Activated CD8-positive, alpha-beta T cell treated with anti-CD3 and anti-CD28 coated beads for 36 hours (primary cell): ENCODE measurements at regions not wholly inside any gene's neighbourhood (a gene's known extent, or its start where the extent isn't known, plus 50 kb on each side); places are given as distances from the start of the nearest gene placed in this dataset.

Experiments
- ATAC-seq: fragments of 200-7000 bp; cut with Tn5 transposase; one replicate; pipeline ENCODE4 v1.10.0; 2021; ENCODE audit warnings: mild to moderate bottlenecking, moderate library complexity
- CTCF ChIA-PET: fragments of 350-600 bp; sonication (Branson Sonifier 250); formaldehyde crosslinking; loops from one replicate; lab custom pipeline; 2021; ENCODE audit warnings: antibody characterized with exemption; lab: Charles Lee
- POLR2A ChIA-PET: fragments of 350-600 bp; sonication (Branson Sonifier 250); formaldehyde crosslinking; loops from one replicate; lab custom pipeline; 2021; ENCODE audit warnings: antibody characterized with exemption; lab: Charles Lee
- DNase-seq: peaks from one replicate; pipeline ENCODE4 v3.0.0-alpha.2; 2020
- H3K27ac Mint-ChIP-seq: one replicate; pipeline ENCODE4 v1.8.0; 2021; ENCODE audit warnings: mild to moderate bottlenecking, mixed read lengths
- H3K27me3 Mint-ChIP-seq: one replicate; pipeline ENCODE4 v1.8.0; 2021; ENCODE audit warnings: mixed read lengths
- H3K36me3 Mint-ChIP-seq: one replicate; pipeline ENCODE4 v1.8.0; 2021; ENCODE audit warnings: low read depth, mixed read lengths
- H3K4me1 Mint-ChIP-seq: one replicate; pipeline ENCODE4 v1.8.0; 2021; ENCODE audit warnings: low read depth, mixed read lengths
- H3K4me3 Mint-ChIP-seq: one replicate; pipeline ENCODE4 v1.8.0; 2021; ENCODE audit warnings: mild to moderate bottlenecking, moderate library complexity, mixed read lengths
- H3K9me3 Mint-ChIP-seq: one replicate; pipeline ENCODE4 v1.8.0; 2021; ENCODE audit warnings: mixed read lengths
- CTCF ChIP-seq: fragments of 200-600 bp; IDR thresholded peaks from one replicate; pipeline ENCODE4 v1.8.0; 2022; ENCODE audit warnings: antibody characterized with exemption, mild to moderate bottlenecking
- intact Hi-C: fragments of 100-400 bp; cut with micrococcal nuclease; formaldehyde crosslinking; loops from one replicate; pipeline ENCODE4 v1.10.0; 2022

- TF ChIP-seq CTCF = no peak
- ChIA-PET CTCF (no interaction called here), POLR2A (no interaction called here)
- peaks cover 25% of the 10 kb centered on the region for H3K27me3 Mint-ChIP-seq
- no peak for DNase-seq
- H3K9me3 Mint-ChIP-seq = no peaks in the 10 kb centered on the region
- H3K4me1 Mint-ChIP-seq = no peaks in the 10 kb centered on the region
- no peaks in the 10 kb centered on the region for H3K36me3 Mint-ChIP-seq
- ATAC-seq = no peak
- no peak overlapping the region for H3K4me3 Mint-ChIP-seq
- intact Hi-C loops = no loop called here
- no peak overlapping the region for H3K27ac Mint-ChIP-seq
Observed at GRCh38 chr1:115196296-115196695, 107.0 kb upstream of the TSPAN2 start.

- Mint-ChIP-seq H3K4me1 (no peaks in the 10 kb centered on the region), H3K27me3 (peaks cover 23% of the 10 kb centered on the region), H3K4me3 (no peak overlapping the region), H3K27ac (no peak overlapping the region), H3K36me3 (no peaks in the 10 kb centered on the region), H3K9me3 (no peaks in the 10 kb centered on the region)
- CTCF ChIA-PET = no interaction called here
- intact Hi-C loops = no loop called here
- no peak for TF ChIP-seq CTCF
- POLR2A ChIA-PET = no interaction called here
- DNase-seq (no peak), ATAC-seq (no peak)
Observed at GRCh38 chr1:115194506-115194905, 105.2 kb upstream of the TSPAN2 start.

DNA sequence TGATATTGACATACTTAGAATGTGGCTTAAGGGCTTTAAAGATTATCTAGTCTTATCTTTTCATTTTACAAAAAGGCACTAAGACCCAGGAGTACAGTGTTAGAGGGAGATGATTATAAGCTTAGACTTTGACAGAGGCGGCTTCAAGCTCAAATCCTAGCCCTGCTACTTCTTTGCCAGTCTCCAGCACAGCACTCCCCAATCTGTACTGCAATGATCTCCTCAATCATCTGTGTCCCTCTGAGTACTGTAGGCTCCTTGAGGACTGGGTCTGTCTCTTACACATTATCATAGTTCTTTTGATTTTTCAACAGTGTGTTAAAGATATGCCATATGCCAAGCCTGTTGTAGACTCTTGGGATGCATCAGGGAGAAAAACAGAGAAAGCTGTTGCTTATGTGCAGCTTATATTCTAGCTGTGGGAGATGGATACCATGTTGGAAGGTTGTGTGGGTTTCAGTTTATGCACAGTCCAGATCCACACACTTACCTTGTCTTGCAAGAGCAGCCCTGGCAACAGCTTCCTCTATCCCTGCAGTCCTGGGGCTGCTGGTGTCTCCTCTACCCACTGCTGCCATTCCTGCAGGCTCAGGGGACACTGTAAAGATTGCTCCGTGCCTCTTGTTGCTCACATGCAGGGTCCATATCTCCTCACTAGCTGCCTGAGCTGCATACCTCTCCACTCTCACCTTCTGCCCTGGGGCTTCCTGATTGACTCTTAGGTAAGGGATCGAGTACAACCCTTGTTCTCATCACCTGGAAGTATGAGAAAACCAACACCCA lies 103.9 kb upstream of the TSPAN2 start:
- no peak for DNase-seq
- Mint-ChIP-seq H3K27ac (no peak overlapping the region), H3K4me3 (no peak overlapping the region), H3K27me3 (peaks cover 18% of the 10 kb centered on the region), H3K9me3 (no peaks in the 10 kb centered on the region), H3K4me1 (no peaks in the 10 kb centered on the region), H3K36me3 (no peaks in the 10 kb centered on the region)
- CTCF ChIA-PET = no interaction called here
- POLR2A ChIA-PET = interaction anchor here (1.4 kb wide), 1 partner anchor 17 kb away, joined by 3 read pairs; no protein-coding TSS in a partner anchor
- TF ChIP-seq CTCF = no peak
- intact Hi-C loops = no loop called here
- ATAC-seq = no peak

DNA sequence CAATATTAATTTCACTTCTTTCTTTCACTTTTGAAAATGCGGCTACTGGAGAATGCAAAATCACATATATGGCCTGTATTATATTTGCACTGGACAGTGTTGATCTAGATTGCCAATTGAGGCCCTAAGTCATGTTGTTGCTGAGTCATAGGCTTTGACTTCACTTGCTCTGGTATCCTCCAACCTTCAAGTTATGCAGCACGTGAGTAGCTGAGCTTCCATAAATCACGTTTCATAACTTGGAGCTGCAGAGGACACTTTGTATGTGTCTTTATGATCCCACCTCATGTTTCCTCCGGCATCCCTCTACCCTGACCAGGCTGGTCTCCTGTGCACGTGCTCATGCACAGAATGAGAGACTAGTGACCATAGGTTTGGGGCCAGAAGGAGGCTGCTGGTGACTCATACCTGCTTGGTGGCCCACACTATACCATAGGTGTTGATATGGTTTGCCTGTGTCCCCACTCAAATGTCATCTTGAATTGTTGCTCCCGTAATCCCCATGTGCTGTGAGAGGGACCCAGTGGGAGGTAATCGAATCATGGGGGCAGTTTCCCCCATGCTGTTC lies 103.0 kb upstream of the TSPAN2 start:
- no peak for TF ChIP-seq CTCF
- intact Hi-C loops = no loop called here
- no peaks in the 10 kb centered on the region for H3K9me3 Mint-ChIP-seq
- H3K27me3 Mint-ChIP-seq = peaks cover 11% of the 10 kb centered on the region
- ATAC-seq (no peak), DNase-seq (no peak)
- ChIA-PET POLR2A (interaction anchor here (1.4 kb wide), 1 partner anchor 18 kb away, joined by 3 read pairs; no protein-coding TSS in a partner anchor), CTCF (no interaction called here)
- no peaks in the 10 kb centered on the region for H3K4me1 Mint-ChIP-seq
- H3K27ac Mint-ChIP-seq = no peak overlapping the region
- no peak overlapping the region for H3K4me3 Mint-ChIP-seq
- H3K36me3 Mint-ChIP-seq = no peaks in the 10 kb centered on the region

DNA sequence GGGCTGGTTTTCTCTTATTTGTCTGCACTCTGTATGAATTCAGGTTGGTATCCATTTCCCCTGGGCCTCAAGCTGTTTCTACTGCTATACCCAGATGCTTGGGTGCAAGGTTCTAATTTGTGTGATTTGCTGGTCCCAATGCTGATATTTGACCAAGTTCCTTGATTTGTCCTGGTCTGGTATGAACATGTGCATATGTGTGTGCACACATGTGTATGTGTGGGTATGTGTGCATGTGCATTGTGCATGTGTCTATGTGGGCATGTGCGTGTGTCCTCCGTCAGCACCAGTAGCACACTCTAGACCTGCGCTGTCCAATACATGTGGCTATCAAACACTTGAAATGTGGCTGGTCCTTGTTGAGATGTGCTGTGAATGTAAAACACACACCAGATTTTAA lies 102.4 kb upstream of the TSPAN2 start:
- ChIA-PET POLR2A (no interaction called here), CTCF (no interaction called here)
- no peak overlapping the region for H3K27ac Mint-ChIP-seq
- ATAC-seq (no peak), DNase-seq (no peak)
- no peak overlapping the region for H3K4me3 Mint-ChIP-seq
- peaks cover 10% of the 10 kb centered on the region for H3K27me3 Mint-ChIP-seq
- no peaks in the 10 kb centered on the region for H3K4me1 Mint-ChIP-seq
- H3K9me3 Mint-ChIP-seq = no peaks in the 10 kb centered on the region
- H3K36me3 Mint-ChIP-seq = no peaks in the 10 kb centered on the region
- intact Hi-C loops = no loop called here
- TF ChIP-seq CTCF = no peak
